Gastrocnemius medialis (tissue), 4 donors: ENCODE measurements at regions not wholly inside any gene's neighbourhood (a gene's known extent, or its start where the extent isn't known, plus 50 kb on each side); places are given as distances from the start of the nearest gene placed in this dataset.
A peak's percentile ranks its signal among the peaks of the same experiment; 100 is the strongest.

Experiments
- ATAC-seq, 2 donors: fragments of 150-250 bp; one replicate each; pipeline ENCODE4 v1.9.1; 2016
- DNase-seq, 2 donors: peaks; one replicate each; pipeline ENCODE4 v3.0.0-alpha.2; 2019
- H3K27ac ChIP-seq, 4 donors: fragments of 200-600 bp; sonication (generic); 1 replicate in 1 of 4; 2 replicates in 3 of 4; pipeline ENCODE4 v1.5.1; 2016 to 2018; ENCODE audit warnings: mild to moderate bottlenecking in 2 of 4, moderate library complexity in 1 of 4
- H3K27me3 ChIP-seq, 3 donors: fragments of 200-600 bp; sonication (generic) in 2 of 3; 1 replicate in 1 of 3; 2 replicates in 2 of 3; pipeline versions ENCODE4 v1.5.1 to v1.6.0; 2016 to 2019; ENCODE audit warnings: mild to moderate bottlenecking in 1 of 3, moderate library complexity in 1 of 3
- H3K36me3 ChIP-seq, 2 donors: fragments of 200-600 bp; sonication (generic) in 1 of 2; one replicate each; pipeline ENCODE4 v1.5.1; 2017 to 2018
- H3K4me1 ChIP-seq, 2 donors: fragments of 200-600 bp; sonication (generic) in 1 of 2; one replicate each; pipeline ENCODE4 v1.5.1; 2016 to 2017; ENCODE audit warnings: mild to moderate bottlenecking in 2 of 2
- H3K4me3 ChIP-seq, 4 donors: fragments of 200-600 bp; sonication (generic) in 3 of 4; 1 replicate in 1 of 4; 2 replicates in 3 of 4; pipeline ENCODE4 v1.5.1; 2016 to 2019; ENCODE audit warnings: mild to moderate bottlenecking in 2 of 4
- H3K9me3 ChIP-seq, 3 donors: fragments of 200-600 bp; sonication (generic) in 2 of 3; 1 replicate in 1 of 3; 2 replicates in 2 of 3; pipeline ENCODE4 v1.5.1; 2016 to 2019
- CTCF ChIP-seq, 5 experiments: fragments of 450-650 bp in 3 of 5; fragments of 200-600 bp in 2 of 5; sonication (generic) in 2 of 5; IDR thresholded peaks in 4 of 5; conservative IDR thresholded peaks in 1 of 5; 1 replicate in 4 of 5; 2 replicates in 1 of 5; pipeline ENCODE4 v1.5.1; 2016 to 2019; ENCODE audit warnings: antibody characterized with exemption in 5 of 5, mild to moderate bottlenecking in 3 of 5, moderate library complexity in 3 of 5
- POLR2A ChIP-seq, 2 donors: fragments of 450-650 bp; IDR thresholded peaks; one replicate each; pipeline ENCODE4 v1.6.1; 2017; ENCODE audit warnings: antibody characterized with exemption in 2 of 2, mild to moderate bottlenecking in 2 of 2, moderate library complexity in 2 of 2
- in situ Hi-C, 4 donors: fragments of 200-750 bp; cut with MboI; loops; one replicate each; pipeline versions ENCODE4 v1.15.0 to v1.8.0; 2017; ENCODE audit warnings: low sequenced_read_pairs in 4 of 4
- intact Hi-C: fragments of 100-400 bp; cut with DNase I; formaldehyde crosslinking; loops from one replicate; pipeline ENCODE4 v1.15.1; 2023; ENCODE audit warnings: low total_unique reads

- no peak overlapping the region for H3K27ac ChIP-seq
- no peaks in the 10 kb centered on the region for H3K4me1 ChIP-seq
- H3K4me3 ChIP-seq: no peak overlapping the region
- H3K27me3 ChIP-seq: no peaks in the 10 kb centered on the region
- in situ Hi-C loops (no loop called here), intact Hi-C loops (no loop called here)
- DNase-seq (no peak), ATAC-seq (no peak)
- TF ChIP-seq CTCF (IDR thresholded peaks at IDR 0.05 in 4 of 5, conservative IDR thresholded peaks at IDR 0.05 in 1 of 5): no peak
- no peak for TF ChIP-seq POLR2A (IDR thresholded peaks at IDR 0.05)
- no peaks in the 10 kb centered on the region for H3K9me3 ChIP-seq
- H3K36me3 ChIP-seq: no peaks in the 10 kb centered on the region
Measured at GRCh38 chr18:77862066-77862757, 612.6 kb downstream of the GALR1 start.

- in situ Hi-C loops: no loop called here
- intact Hi-C loops: no loop called here
- DNase-seq (no peak), ATAC-seq (no peak)
- H3K4me1 ChIP-seq: no peaks in the 10 kb centered on the region
- H3K36me3 ChIP-seq: no peaks in the 10 kb centered on the region
- H3K27me3 ChIP-seq: no peaks in the 10 kb centered on the region
- no peaks in the 10 kb centered on the region for H3K9me3 ChIP-seq
- TF ChIP-seq CTCF (IDR thresholded peaks at IDR 0.05 in 4 of 5, conservative IDR thresholded peaks at IDR 0.05 in 1 of 5): no peak
- TF ChIP-seq POLR2A (IDR thresholded peaks at IDR 0.05): no peak
- H3K27ac ChIP-seq: no peak overlapping the region
- no peak overlapping the region for H3K4me3 ChIP-seq
Measured at GRCh38 chr18:77865853-77866252, 616.2 kb downstream of the GALR1 start.

- Histone ChIP-seq H3K36me3 (no peaks in the 10 kb centered on the region), H3K4me1 (no peaks in the 10 kb centered on the region), H3K9me3 (no peaks in the 10 kb centered on the region), H3K27me3 (no peaks in the 10 kb centered on the region), H3K4me3 (no peak overlapping the region), H3K27ac (no peak overlapping the region)
- TF ChIP-seq POLR2A (IDR thresholded peaks at IDR 0.05) (no peak), CTCF (IDR thresholded peaks at IDR 0.05 in 4 of 5, conservative IDR thresholded peaks at IDR 0.05 in 1 of 5) (no peak)
- no peak for ATAC-seq
- in situ Hi-C loops: no loop called here
- intact Hi-C loops: no loop called here
- DNase-seq: no peak
Measured at GRCh38 chr18:77866351-77866750, 616.7 kb downstream of the GALR1 start.

GRCh38 chr18:77870199-77870598 is 620.6 kb downstream of the GALR1 start:
- H3K4me1 ChIP-seq: no peaks in the 10 kb centered on the region
- intact Hi-C loops (no loop called here), in situ Hi-C loops (no loop called here)
- peak overlapping the region in 1 of 4 donors; percentile 23 for H3K27ac ChIP-seq
- no peak for ATAC-seq
- H3K27me3 ChIP-seq: no peaks in the 10 kb centered on the region
- TF ChIP-seq POLR2A (IDR thresholded peaks at IDR 0.05): no peak
- no peak for TF ChIP-seq CTCF (IDR thresholded peaks at IDR 0.05 in 4 of 5, conservative IDR thresholded peaks at IDR 0.05 in 1 of 5)
- H3K9me3 ChIP-seq: no peaks in the 10 kb centered on the region
- DNase-seq: no peak
- no peak overlapping the region for H3K4me3 ChIP-seq
- no peaks in the 10 kb centered on the region for H3K36me3 ChIP-seq

- H3K36me3 ChIP-seq: no peaks in the 10 kb centered on the region
- TF ChIP-seq POLR2A (IDR thresholded peaks at IDR 0.05) (no peak), CTCF (IDR thresholded peaks at IDR 0.05 in 4 of 5, conservative IDR thresholded peaks at IDR 0.05 in 1 of 5) (no peak)
- ATAC-seq (no peak), DNase-seq (no peak)
- no peak overlapping the region for H3K4me3 ChIP-seq
- intact Hi-C loops: no loop called here
- no peaks in the 10 kb centered on the region for H3K4me1 ChIP-seq
- in situ Hi-C loops: no loop called here
- H3K27ac ChIP-seq: peak overlapping the region in 2 of 4 donors; percentile 23 to 27
- no peaks in the 10 kb centered on the region for H3K27me3 ChIP-seq
- no peaks in the 10 kb centered on the region for H3K9me3 ChIP-seq
Measured at GRCh38 chr18:77870894-77871293, 621.2 kb downstream of the GALR1 start.
